Right lobe of liver (tissue), 4 donors: ENCODE measurements at regions not wholly inside any gene's neighbourhood (a gene's known extent, or its start where the extent isn't known, plus 50 kb on each side); places are given as distances from the start of the nearest gene placed in this dataset.

ENCODE experiments used
- CTCF ChIP-seq, 4 donors: fragments of 200-600 bp in 3 of 4; fragments of 450-650 bp in 1 of 4; IDR thresholded peaks; one replicate each; pipeline versions ENCODE4 v1.5.1 to v1.8.0; 2016 to 2022; ENCODE audit warnings: antibody characterized with exemption in 4 of 4, mild to moderate bottlenecking in 2 of 4
- POLR2A ChIP-seq: fragments of 450-650 bp; IDR thresholded peaks from one replicate; pipeline ENCODE4 v1.6.1; 2017; ENCODE audit warnings: antibody characterized with exemption, mild to moderate bottlenecking
- donor health status: DM: no; HTN: no; CAD: no.
- donor health status: DM: no; HTN: no; CAD: no.
- donor health status: DM: no; HTN: yes; CAD: no.

- TF ChIP-seq CTCF (IDR thresholded peaks at IDR 0.05) (no peak), POLR2A (no peak)
These were observed 122.3 kb upstream of the SIX2 start for GRCh38 chr2:45131587-45131986.
